Ishikawa (cell line): ENCODE measurements at regions not wholly inside any gene's neighbourhood (a gene's known extent, or its start where the extent isn't known, plus 50 kb on each side); places are given as distances from the start of the nearest gene placed in this dataset.

Experiments used
- CEBPB ChIP-seq: IDR thresholded peaks from 2 replicates; pipeline ENCODE4 v1.6.1; 2012
- CREB1 ChIP-seq: IDR thresholded peaks from 2 replicates; pipeline ENCODE4 v1.6.1; 2012; ENCODE audit warnings: low read depth
- EP300 ChIP-seq: IDR thresholded peaks from 2 replicates; pipeline ENCODE4 v1.6.1; 2012; ENCODE audit warnings: borderline replicate concordance
- FOXM1 ChIP-seq: IDR thresholded peaks from 2 replicates; pipeline ENCODE4 v1.6.1; 2012; ENCODE audit warnings: low read depth, borderline replicate concordance
- NFIC ChIP-seq: IDR thresholded peaks from 2 replicates; pipeline ENCODE4 v1.6.1; 2012
- RAD21 ChIP-seq: IDR thresholded peaks from 2 replicates; pipeline ENCODE4 v1.6.1; 2012; ENCODE audit warnings: low read depth
- TAF1 ChIP-seq: IDR thresholded peaks from 2 replicates; pipeline ENCODE4 v1.6.1; 2012; ENCODE audit warnings: low read depth, mild to moderate bottlenecking
- TCF12 ChIP-seq: IDR thresholded peaks from 2 replicates; pipeline ENCODE4 v1.6.1; 2012; ENCODE audit warnings: low read depth
- TEAD4 ChIP-seq: IDR thresholded peaks from 2 replicates; pipeline ENCODE4 v1.6.1; 2012
- YY1 ChIP-seq: IDR thresholded peaks from 2 replicates; pipeline ENCODE4 v1.6.1; 2012; ENCODE audit warnings: low read depth
- ZBTB7A ChIP-seq: IDR thresholded peaks from 2 replicates; pipeline ENCODE4 v1.6.1; 2012; ENCODE audit warnings: low read depth
- TF ChIP-seq, protein P1 (sequence below): IDR thresholded peaks from 2 replicates; pipeline ENCODE4 v1.6.1; 2012
- TF ChIP-seq, protein P2 (sequence below): IDR thresholded peaks from 2 replicates; pipeline ENCODE4 v1.6.1; 2012; ENCODE audit warnings: low read depth, mild to moderate bottlenecking
- TF ChIP-seq, protein P3 (sequence below): IDR thresholded peaks from 2 replicates; pipeline ENCODE4 v1.6.1; 2012

DNA sequence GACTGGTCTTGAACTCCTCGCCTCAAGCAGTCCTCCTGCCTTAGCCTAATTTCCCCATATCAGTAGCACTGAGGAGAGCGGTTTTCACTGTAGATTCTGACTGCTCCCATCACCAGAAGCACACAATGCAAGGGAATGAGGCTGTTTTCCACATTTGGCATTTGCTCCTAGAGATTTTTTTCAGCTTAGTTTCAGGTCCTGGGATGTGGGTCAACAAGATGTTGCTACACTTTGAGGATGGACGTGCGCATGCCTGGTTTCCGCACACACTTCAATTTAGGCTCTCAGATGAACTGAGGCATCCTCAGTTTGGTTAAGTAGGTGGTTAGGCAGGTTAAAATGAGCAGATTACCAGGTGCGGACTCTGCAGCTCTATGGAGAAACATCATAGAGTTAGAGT is 287.1 kb upstream of the LYZL1 start:
- TF ChIP-seq EP300 (no peak), FOXM1 (no peak), TCF12 (no peak), RAD21 (no peak), CEBPB (no peak), NFIC (no peak), YY1 (no peak), TAF1 (no peak), ZBTB7A (no peak), CREB1 (no peak), TEAD4 (no peak)
- TF ChIP-seq, protein P1, sequence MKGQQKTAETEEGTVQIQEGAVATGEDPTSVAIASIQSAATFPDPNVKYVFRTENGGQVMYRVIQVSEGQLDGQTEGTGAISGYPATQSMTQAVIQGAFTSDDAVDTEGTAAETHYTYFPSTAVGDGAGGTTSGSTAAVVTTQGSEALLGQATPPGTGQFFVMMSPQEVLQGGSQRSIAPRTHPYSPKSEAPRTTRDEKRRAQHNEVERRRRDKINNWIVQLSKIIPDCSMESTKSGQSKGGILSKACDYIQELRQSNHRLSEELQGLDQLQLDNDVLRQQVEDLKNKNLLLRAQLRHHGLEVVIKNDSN = no peak
- TF ChIP-seq, protein P2, sequence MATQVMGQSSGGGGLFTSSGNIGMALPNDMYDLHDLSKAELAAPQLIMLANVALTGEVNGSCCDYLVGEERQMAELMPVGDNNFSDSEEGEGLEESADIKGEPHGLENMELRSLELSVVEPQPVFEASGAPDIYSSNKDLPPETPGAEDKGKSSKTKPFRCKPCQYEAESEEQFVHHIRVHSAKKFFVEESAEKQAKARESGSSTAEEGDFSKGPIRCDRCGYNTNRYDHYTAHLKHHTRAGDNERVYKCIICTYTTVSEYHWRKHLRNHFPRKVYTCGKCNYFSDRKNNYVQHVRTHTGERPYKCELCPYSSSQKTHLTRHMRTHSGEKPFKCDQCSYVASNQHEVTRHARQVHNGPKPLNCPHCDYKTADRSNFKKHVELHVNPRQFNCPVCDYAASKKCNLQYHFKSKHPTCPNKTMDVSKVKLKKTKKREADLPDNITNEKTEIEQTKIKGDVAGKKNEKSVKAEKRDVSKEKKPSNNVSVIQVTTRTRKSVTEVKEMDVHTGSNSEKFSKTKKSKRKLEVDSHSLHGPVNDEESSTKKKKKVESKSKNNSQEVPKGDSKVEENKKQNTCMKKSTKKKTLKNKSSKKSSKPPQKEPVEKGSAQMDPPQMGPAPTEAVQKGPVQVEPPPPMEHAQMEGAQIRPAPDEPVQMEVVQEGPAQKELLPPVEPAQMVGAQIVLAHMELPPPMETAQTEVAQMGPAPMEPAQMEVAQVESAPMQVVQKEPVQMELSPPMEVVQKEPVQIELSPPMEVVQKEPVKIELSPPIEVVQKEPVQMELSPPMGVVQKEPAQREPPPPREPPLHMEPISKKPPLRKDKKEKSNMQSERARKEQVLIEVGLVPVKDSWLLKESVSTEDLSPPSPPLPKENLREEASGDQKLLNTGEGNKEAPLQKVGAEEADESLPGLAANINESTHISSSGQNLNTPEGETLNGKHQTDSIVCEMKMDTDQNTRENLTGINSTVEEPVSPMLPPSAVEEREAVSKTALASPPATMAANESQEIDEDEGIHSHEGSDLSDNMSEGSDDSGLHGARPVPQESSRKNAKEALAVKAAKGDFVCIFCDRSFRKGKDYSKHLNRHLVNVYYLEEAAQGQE = no peak
- TF ChIP-seq, protein P3, sequence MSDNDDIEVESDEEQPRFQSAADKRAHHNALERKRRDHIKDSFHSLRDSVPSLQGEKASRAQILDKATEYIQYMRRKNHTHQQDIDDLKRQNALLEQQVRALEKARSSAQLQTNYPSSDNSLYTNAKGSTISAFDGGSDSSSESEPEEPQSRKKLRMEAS = no peak
